CD4-positive, alpha-beta T cell (primary cell): ENCODE measurements at regions not wholly inside any gene's neighbourhood (a gene's known extent, or its start where the extent isn't known, plus 50 kb on each side); places are given as distances from the start of the nearest gene placed in this dataset.

ENCODE experiments used
- ATAC-seq: fragments of 200-7000 bp; cut with Tn5 transposase; one replicate; pipeline ENCODE4 v1.10.0; 2022; ENCODE audit warnings: mild to moderate bottlenecking; ENCODE audit not compliant: poor library complexity
- CTCF ChIA-PET: fragments of 350-600 bp; sonication (Branson Sonifier 250); formaldehyde crosslinking; loops from one replicate; lab custom pipeline; 2021; ENCODE audit warnings: antibody characterized with exemption, inconsistent platforms; lab: Charles Lee
- POLR2A ChIA-PET: fragments of 350-600 bp; sonication (Branson Sonifier 250); formaldehyde crosslinking; loops from one replicate; lab custom pipeline; 2021; ENCODE audit warnings: antibody characterized with exemption, inconsistent platforms; lab: Charles Lee
- DNase-seq, 14 experiments: peaks; one replicate each; pipeline ENCODE4 v3.0.0-alpha.2; 2013 to 2020; ENCODE audit warnings: mixed read lengths in 2 of 14
- H3K27ac ChIP-seq, 2 donors: one replicate each; pipeline versions ENCODE4 v1.5.1 to v1.7.0; 2013; ENCODE audit warnings: low read length in 2 of 2, low read depth in 1 of 2, mild to moderate bottlenecking in 1 of 2
- H3K27me3 ChIP-seq, 2 experiments: 1 replicate in 1 of 2; 2 replicates in 1 of 2; pipeline versions ENCODE4 v1.6.1 to v1.7.0; 2013; ENCODE audit warnings: low read length in 2 of 2, control low read depth in 1 of 2, mild to moderate bottlenecking in 1 of 2, moderate library complexity in 1 of 2; ENCODE audit not compliant: insufficient read depth in 2 of 2, control insufficient read depth in 1 of 2
- H3K36me3 ChIP-seq: one replicate; pipeline ENCODE4 v1.6.1; 2013; ENCODE audit warnings: low read length, control low read depth; ENCODE audit not compliant: insufficient read depth
- H3K4me1 ChIP-seq: one replicate; pipeline ENCODE4 v1.6.1; 2013; ENCODE audit warnings: low read length, control low read depth; ENCODE audit not compliant: insufficient read depth
- H3K4me3 ChIP-seq: one replicate; pipeline ENCODE4 v1.5.1; 2013; ENCODE audit warnings: mild to moderate bottlenecking, low read length, moderate library complexity
- H3K9me3 ChIP-seq, 2 experiments: 1 replicate in 1 of 2; 2 replicates in 1 of 2; pipeline versions ENCODE4 v1.6.1 to v1.7.0; 2013; ENCODE audit warnings: low read length in 2 of 2, mild to moderate bottlenecking in 2 of 2, control low read depth in 1 of 2, moderate library complexity in 1 of 2; ENCODE audit not compliant: control insufficient read depth in 1 of 2, insufficient read depth in 1 of 2
- H3K27ac Mint-ChIP-seq: one replicate; pipeline ENCODE4 v1.8.0; 2020; ENCODE audit warnings: mixed read lengths
- H3K27me3 Mint-ChIP-seq: one replicate; pipeline ENCODE4 v1.8.0; 2021; ENCODE audit warnings: mixed read lengths
- H3K36me3 Mint-ChIP-seq: one replicate; pipeline ENCODE4 v1.8.0; 2021; ENCODE audit warnings: low read depth, mixed read lengths
- H3K4me1 Mint-ChIP-seq: one replicate; pipeline ENCODE4 v1.8.0; 2021; ENCODE audit warnings: low read depth, mixed read lengths
- H3K4me3 Mint-ChIP-seq: one replicate; pipeline ENCODE4 v1.8.0; 2020; ENCODE audit warnings: mild to moderate bottlenecking, mixed read lengths
- H3K9me3 Mint-ChIP-seq: one replicate; pipeline ENCODE4 v1.8.0; 2020; ENCODE audit warnings: mixed read lengths
- CTCF ChIP-seq: fragments of 200-600 bp; IDR thresholded peaks from one replicate; pipeline ENCODE4 v1.8.0; 2022; ENCODE audit warnings: antibody characterized with exemption, mild to moderate bottlenecking
- intact Hi-C, 2 experiments: fragments of 100-400 bp; cut with DNase I in 1 of 2; cut with micrococcal nuclease in 1 of 2; formaldehyde crosslinking; loops; one replicate each; pipeline versions ENCODE4 v1.15.1 to v1.9.0; 2023 to 2025; cut with DNase I, micrococcal nuclease

GRCh38 chr2:117212562-117212961, 601.9 kb upstream of the DDX18 start:
- Mint-ChIP-seq H3K4me3 (no peak overlapping the region), H3K4me1 (no peaks in the 10 kb centered on the region), H3K9me3 (peaks cover 13% of the 10 kb centered on the region), H3K36me3 (no peaks in the 10 kb centered on the region), H3K27ac (no peak overlapping the region), H3K27me3 (no peaks in the 10 kb centered on the region)
- Histone ChIP-seq H3K27ac (no peak overlapping the region), H3K27me3 (no peaks in the 10 kb centered on the region), H3K9me3 (peaks cover 0 to 4% of the 10 kb centered on the region in 2 experiments), H3K4me3 (no peak overlapping the region), H3K4me1 (no peaks in the 10 kb centered on the region), H3K36me3 (no peaks in the 10 kb centered on the region)
- ChIA-PET CTCF (no interaction called here), POLR2A (no interaction called here)
- ATAC-seq (no peak), DNase-seq (no peak)
- intact Hi-C loops, result no loop called here
- TF ChIP-seq CTCF, result no peak

GRCh38 chr2:117217145-117217544, 597.3 kb upstream of the DDX18 start:
- Mint-ChIP-seq H3K36me3 (no peaks in the 10 kb centered on the region), H3K27ac (no peak overlapping the region), H3K9me3 (peaks cover 14% of the 10 kb centered on the region), H3K27me3 (no peaks in the 10 kb centered on the region), H3K4me3 (no peak overlapping the region), H3K4me1 (no peaks in the 10 kb centered on the region)
- no peak overlapping the region for H3K4me3 ChIP-seq
- no peaks in the 10 kb centered on the region for H3K4me1 ChIP-seq
- no peak for DNase-seq
- ATAC-seq, result no peak
- POLR2A ChIA-PET, result no interaction called here
- no peak for TF ChIP-seq CTCF
- CTCF ChIA-PET, result no interaction called here
- intact Hi-C loops, result no loop called here
- no peaks in the 10 kb centered on the region for H3K27me3 ChIP-seq
- H3K36me3 ChIP-seq, result no peaks in the 10 kb centered on the region
- no peak overlapping the region for H3K27ac ChIP-seq
- peaks cover 0 to 11% of the 10 kb centered on the region in 2 experiments for H3K9me3 ChIP-seq

GRCh38 chr2:117222809-117223208, 591.7 kb upstream of the DDX18 start:
- H3K9me3 ChIP-seq, result peaks cover 0 to 12% of the 10 kb centered on the region in 2 experiments
- Mint-ChIP-seq H3K4me3 (no peak overlapping the region), H3K9me3 (peaks cover 12% of the 10 kb centered on the region), H3K27ac (no peak overlapping the region), H3K27me3 (no peaks in the 10 kb centered on the region), H3K36me3 (no peaks in the 10 kb centered on the region), H3K4me1 (no peaks in the 10 kb centered on the region)
- ChIA-PET POLR2A (no interaction called here), CTCF (no interaction called here)
- H3K36me3 ChIP-seq, result no peaks in the 10 kb centered on the region
- TF ChIP-seq CTCF, result no peak
- H3K27me3 ChIP-seq, result no peaks in the 10 kb centered on the region
- H3K4me3 ChIP-seq, result no peak overlapping the region
- no peak for DNase-seq
- no peak overlapping the region for H3K27ac ChIP-seq
- intact Hi-C loops, result no loop called here
- no peak for ATAC-seq
- H3K4me1 ChIP-seq, result no peaks in the 10 kb centered on the region
